ENCODE measurements at regions not wholly inside any gene's neighbourhood (a gene's known extent, or its start where the extent isn't known, plus 50 kb on each side); places are given as distances from the start of the nearest gene placed in this dataset.

- H3K27ac ChIP-seq = no peak overlapping the region
- intact Hi-C loops (cut with DNase I) = no loop called here
- H3K4me1 ChIP-seq = no peaks in the 10 kb centered on the region
- no peak for DNase-seq
- no peaks in the 10 kb centered on the region for H3K9me3 ChIP-seq
- no peaks in the 10 kb centered on the region for H3K27me3 ChIP-seq
- no peak for TF ChIP-seq CTCF (IDR thresholded peaks at IDR 0.05)
- TF ChIP-seq POLR2A (IDR thresholded peaks at IDR 0.05) = no peak
- no peaks in the 10 kb centered on the region for H3K36me3 ChIP-seq
- H3K4me3 ChIP-seq = no peak overlapping the region
These were observed 498.7 kb downstream of the ISL1 start for GRCh38 chr5:51881901-51882300.

- no peaks in the 10 kb centered on the region for H3K27me3 ChIP-seq
- intact Hi-C loops (cut with DNase I) = no loop called here
- H3K27ac ChIP-seq = no peak overlapping the region
- no peaks in the 10 kb centered on the region for H3K36me3 ChIP-seq
- WGBS, 2 donors = 0 to 20% methylated on average over 1 of the region's 1 CpG
- H3K4me3 ChIP-seq = no peak overlapping the region
- DNase-seq = no peak
- no peaks in the 10 kb centered on the region for H3K9me3 ChIP-seq
- TF ChIP-seq CTCF (IDR thresholded peaks at IDR 0.05) (no peak), POLR2A (IDR thresholded peaks at IDR 0.05) (no peak)
- no peaks in the 10 kb centered on the region for H3K4me1 ChIP-seq
These were observed 499.4 kb downstream of the ISL1 start for GRCh38 chr5:51882647-51883046.

GRCh38 chr5:51889703-51890102 lies 506.5 kb downstream of the ISL1 start:
- TF ChIP-seq POLR2A (IDR thresholded peaks at IDR 0.05) = no peak
- TF ChIP-seq CTCF (IDR thresholded peaks at IDR 0.05) = no peak
- Histone ChIP-seq H3K9me3 (no peaks in the 10 kb centered on the region), H3K27me3 (no peaks in the 10 kb centered on the region), H3K36me3 (no peaks in the 10 kb centered on the region), H3K27ac (no peak overlapping the region), H3K4me3 (no peak overlapping the region), H3K4me1 (no peaks in the 10 kb centered on the region)
- 28 to 30% methylated on average over 2 of the region's 2 CpGs for WGBS, 2 donors
- no peak for DNase-seq
- intact Hi-C loops (cut with DNase I) = no loop called here

- DNase-seq = no peak
- intact Hi-C loops (cut with DNase I) = no loop called here
These were observed 507.3 kb downstream of the ISL1 start for GRCh38 chr5:51890435-51891116.

GRCh38 chr5:51892680-51893079 lies 509.4 kb downstream of the ISL1 start:
- WGBS, 2 donors = 76 to 80% methylated on average over 1 of the region's 1 CpG
- no peak overlapping the region for H3K27ac ChIP-seq
- intact Hi-C loops (cut with DNase I) = no loop called here

More at GRCh38 chr5:51890435-51891116, 507.3 kb downstream of the ISL1 start:
- 46 to 57% methylated on average over 5 of the region's 5 CpGs for WGBS, 2 donors
- H3K4me3 ChIP-seq = no peak overlapping the region
- H3K9me3 ChIP-seq = no peaks in the 10 kb centered on the region
- no peak overlapping the region for H3K27ac ChIP-seq
- H3K27me3 ChIP-seq = no peaks in the 10 kb centered on the region
- TF ChIP-seq CTCF (IDR thresholded peaks at IDR 0.05) (no peak), POLR2A (IDR thresholded peaks at IDR 0.05) (no peak)
- no peaks in the 10 kb centered on the region for H3K4me1 ChIP-seq
- no peaks in the 10 kb centered on the region for H3K36me3 ChIP-seq

More at GRCh38 chr5:51892680-51893079, 509.4 kb downstream of the ISL1 start:
- no peak for DNase-seq
- Histone ChIP-seq H3K4me3 (no peak overlapping the region), H3K9me3 (no peaks in the 10 kb centered on the region), H3K36me3 (no peaks in the 10 kb centered on the region), H3K27me3 (no peaks in the 10 kb centered on the region), H3K4me1 (no peaks in the 10 kb centered on the region)
- TF ChIP-seq CTCF (IDR thresholded peaks at IDR 0.05) (no peak), POLR2A (IDR thresholded peaks at IDR 0.05) (no peak)

Data from esophagus squamous epithelium (tissue), 5 donors.